NCI-H69 (cell line): ENCODE measurements at regions not wholly inside any gene's neighbourhood (a gene's known extent, or its start where the extent isn't known, plus 50 kb on each side); places are given as distances from the start of the nearest gene placed in this dataset.
A peak's percentile ranks its signal among the peaks of the same experiment; 100 is the strongest.
"Not testable (repeated sequence)": the region's sequence is repeated elsewhere in the genome, so short reads cannot be mapped to it uniquely, and the experiment has no call there.

Experiments used
- DNase-seq: peaks from one replicate; lab custom pipeline; 2025; lab: John Stamatoyannopoulos, UW

DNA sequence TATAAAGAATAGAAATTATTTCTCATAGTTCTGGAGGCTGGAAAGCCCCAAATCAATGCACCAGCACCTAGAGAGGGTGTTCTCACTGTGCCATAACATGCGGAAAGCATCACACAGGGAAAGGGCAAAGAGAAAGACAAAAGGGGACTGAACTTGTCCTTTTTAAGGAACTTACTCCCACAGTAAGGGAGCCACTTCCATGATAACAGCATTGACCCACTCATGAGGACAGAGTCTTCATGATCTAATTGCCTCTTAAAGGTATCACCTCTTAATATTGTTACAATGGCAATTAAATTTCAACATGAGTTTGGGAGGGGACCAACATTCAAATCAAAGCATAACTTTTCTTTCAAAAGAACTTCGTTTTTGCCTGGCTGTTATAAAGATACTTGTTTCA, 582.2 kb upstream of the ARID1B start:
- DNase-seq = no peak

DNA sequence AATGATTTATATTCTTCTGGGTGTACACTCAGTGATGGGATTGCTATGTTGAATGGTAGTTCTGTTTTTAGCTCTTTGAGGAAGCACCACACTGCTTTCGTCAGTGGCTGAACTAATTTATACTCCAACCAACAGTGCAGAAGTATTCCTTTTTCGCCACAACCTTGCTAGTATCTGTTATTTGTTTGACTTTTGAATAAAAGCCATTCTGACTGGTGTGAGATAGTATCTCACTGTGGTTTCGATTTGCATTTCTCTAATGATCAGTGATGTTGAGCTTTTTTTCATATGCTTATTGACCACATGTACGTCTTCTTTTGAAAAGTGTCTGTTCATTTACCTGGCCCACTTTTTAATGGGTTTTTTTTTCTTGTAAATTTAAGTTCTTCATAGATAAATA, 583.8 kb upstream of the ARID1B start:
- DNase-seq = no peak

DNA sequence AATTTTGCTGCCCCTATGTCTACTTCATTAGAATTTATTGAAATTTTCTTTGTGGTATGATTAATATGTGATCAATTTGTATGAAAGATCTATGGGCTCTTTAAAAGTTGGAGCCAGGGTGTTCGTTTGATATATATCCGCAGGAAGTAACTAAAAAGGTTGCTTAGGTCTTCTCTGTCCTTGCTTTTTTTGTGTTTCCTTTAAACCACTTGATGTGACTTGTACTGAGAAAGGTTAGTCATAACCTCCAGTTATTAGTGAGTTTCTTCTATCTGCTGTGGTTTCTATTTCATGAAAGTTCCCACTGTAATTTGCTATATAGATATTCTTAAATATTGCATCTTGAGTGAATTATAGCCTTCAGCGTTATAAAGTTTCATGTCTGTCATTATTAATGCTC, 585.3 kb upstream of the ARID1B start:
- DNase-seq = no peak

DNA sequence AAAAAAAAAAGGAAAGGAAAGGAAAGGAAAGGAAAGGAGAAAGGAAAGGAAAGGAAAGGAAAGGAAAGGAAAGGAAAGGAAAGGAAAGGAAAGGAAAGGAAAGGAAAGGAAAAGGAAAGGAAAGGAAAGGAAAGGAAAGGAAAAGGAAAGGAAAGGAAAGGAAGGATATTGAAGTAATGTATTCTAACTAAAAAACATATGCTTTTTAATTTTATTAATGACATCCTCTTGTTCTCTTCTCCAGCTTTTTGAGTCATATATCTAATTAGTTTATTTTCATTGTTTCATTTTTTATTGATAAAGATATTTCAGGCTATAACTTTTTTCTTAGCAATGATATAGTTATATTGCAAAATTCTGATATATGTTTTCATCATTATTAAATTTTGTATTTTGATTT, 585.8 kb upstream of the ARID1B start:
- DNase-seq = not testable (repeated sequence)

DNA sequence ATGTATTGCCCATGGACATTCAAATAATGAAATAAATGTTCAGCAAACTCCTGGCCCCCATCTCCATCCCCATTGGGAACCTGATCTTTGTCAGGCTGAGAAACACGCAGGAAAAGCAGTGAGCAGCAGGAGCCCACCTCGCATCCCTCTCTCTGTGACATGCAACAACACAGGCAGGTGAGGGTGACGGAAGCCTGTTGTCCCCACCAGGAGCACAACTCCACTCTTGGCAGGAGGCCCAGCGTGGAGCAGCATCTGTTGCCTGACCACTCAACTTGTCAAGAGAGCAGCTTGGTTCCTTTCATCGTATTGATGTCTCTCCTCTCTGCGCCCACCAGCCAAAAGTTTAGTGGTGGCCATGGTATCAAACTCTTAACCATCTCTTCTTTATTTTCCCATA, 586.9 kb upstream of the ARID1B start:
- peak; percentile 92 for DNase-seq

DNA sequence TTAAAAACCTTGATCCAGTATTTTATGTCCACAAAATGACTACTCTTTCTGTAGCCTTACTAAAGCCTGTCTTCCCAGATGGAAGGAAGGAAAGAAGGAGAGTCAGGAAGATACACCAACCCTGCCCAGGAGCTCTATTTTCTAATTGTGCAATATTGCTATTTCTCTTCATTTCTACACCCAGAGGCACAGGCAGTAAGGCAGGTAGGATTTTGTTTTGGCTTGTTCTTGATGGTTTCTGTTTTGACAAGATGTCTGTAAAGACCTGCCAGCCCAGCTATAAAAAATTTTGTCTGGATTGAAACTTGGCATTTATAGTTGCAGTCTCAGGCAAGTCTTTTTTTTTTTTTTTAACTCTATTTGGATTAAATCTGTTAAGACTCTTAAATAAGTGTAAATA, 587.5 kb upstream of the ARID1B start:
- DNase-seq = peak; percentile 16

DNA sequence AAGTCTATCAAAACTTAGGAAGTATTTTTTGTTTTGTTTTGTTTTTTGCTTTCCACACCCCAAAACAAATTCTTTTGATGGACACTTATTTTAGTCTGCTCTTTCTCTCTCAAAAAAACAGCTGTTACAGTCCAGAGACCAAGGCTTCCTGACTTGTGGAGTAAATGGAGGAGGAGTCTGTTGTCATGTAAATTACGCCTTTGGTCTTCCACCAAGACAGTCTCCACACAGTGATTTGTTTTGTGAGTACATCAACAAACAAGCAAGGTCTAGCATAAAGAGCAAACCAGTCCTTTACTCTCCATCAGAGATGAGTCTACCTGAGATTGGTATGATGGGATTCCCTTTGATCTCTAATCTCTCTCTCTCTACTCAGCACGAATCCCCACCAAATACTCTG, 588.0 kb upstream of the ARID1B start:
- peak; percentile 33 for DNase-seq

DNA sequence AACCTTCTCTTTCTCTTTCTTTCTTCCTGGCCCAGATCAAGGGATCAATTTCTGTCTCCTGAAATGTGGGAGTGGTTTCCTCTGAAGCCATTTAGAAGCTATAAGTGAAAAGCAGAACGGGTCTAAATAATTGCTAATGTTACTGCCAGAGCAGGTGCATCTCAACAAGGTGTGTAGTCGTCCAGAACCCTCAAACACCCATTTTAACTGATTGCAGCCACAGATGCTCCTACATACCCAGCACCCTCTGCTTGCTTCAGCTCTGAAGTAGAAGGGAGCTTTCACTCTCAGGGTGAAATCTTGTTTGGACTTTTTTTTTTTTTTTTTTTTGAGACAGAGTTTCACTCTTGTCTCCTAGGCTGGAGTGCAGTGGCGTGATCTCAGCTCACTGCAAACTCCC, 592.1 kb upstream of the ARID1B start:
- DNase-seq = no peak

DNA sequence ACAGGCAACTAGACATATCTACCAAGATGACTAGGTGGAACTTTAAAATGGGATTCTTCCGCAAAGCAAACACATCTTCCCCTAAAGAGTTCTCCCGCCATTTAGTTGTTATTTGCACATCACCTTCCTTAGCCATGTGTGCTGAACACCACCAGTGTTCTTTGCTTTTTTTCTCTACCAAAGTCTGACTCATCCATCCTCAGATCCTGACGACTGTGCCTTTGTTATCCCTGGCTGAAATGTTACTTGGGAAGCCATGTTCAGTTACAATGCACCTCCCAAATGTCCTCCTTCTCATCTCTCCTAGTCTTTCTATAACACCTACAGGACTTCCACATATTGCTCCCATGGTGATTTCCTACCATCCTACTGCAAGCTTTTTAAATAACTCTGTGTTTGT, 593.5 kb upstream of the ARID1B start:
- peak; percentile 34 for DNase-seq

DNA sequence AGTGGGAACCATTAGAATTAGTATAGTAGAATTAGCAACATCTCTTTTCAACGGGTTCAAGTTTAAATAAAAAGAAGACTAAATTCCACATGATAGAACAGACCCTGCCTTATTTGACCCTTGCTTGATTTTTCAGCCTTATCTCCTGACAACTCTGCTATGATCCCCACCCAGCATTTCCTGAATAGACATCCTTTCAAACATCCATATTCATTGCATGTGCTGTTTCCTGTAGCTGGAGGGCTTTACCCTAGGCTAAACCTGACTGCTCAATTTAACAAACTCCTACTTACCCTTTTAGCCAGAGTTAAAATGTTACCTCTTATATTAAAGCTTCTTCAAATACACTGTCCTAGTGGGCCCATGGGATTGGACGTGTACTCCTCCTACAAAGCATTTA, 594.8 kb upstream of the ARID1B start:
- DNase-seq = peak; percentile 80

DNA sequence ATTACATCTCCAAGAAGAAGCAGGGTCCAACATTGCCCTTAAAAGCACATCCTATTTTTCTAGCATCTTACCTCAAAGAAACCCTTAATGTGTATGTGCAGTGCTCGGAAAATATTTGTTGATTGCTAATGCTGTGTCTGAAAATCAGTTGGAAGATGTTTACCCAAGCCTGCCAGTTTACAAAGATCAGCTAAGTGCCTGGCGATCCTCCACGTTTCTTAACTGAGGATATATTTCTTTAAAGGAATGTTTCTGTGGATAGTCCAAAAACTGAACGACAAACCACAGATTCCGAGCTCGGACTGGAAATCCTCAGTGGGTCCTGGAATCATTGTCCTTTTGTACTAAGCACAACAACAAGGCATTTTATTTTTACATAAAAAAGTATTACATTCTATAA, 595.7 kb upstream of the ARID1B start:
- no peak for DNase-seq

DNA sequence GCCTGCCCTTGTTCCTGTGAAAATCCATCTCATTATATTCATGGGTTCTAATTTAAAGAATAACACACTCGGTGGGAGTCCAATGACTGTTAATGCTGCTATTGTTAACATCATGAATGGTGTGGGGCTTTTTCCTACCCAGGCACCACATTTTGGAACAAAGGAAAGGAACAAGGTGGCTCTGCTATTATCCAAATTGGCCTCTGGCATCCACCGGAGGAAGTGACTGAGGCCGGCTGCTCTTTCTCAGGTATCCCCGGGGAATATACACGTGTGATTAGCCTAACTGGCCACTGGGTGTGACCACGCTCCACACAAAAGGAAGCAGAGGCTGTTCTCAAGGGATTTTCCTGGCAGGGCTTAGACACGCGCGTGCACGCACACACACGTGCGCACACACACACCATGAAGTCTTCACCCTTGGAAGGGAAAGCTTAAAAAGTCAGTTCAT, 601.2 kb upstream of the ARID1B start:
- DNase-seq = peak; percentile 100

DNA sequence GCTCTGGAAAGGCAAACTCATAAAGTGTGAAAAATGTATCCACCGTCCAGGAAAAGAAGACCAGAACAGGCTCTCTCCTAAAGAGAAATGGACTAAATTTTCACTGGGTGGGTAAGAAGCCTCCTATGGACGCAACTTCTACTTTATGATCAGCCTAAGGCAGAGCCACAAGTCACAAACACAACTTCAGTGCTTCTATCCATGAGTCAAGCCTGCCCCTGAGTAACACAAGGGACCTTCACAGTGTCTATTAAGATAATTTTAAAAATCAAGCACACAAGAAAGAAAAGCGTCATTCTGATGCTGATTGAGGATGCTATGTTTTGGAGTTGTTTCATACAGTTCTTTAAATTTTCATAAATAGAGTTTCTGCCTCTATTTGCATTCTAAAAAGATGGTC, 601.7 kb upstream of the ARID1B start:
- DNase-seq = peak; percentile 52

DNA sequence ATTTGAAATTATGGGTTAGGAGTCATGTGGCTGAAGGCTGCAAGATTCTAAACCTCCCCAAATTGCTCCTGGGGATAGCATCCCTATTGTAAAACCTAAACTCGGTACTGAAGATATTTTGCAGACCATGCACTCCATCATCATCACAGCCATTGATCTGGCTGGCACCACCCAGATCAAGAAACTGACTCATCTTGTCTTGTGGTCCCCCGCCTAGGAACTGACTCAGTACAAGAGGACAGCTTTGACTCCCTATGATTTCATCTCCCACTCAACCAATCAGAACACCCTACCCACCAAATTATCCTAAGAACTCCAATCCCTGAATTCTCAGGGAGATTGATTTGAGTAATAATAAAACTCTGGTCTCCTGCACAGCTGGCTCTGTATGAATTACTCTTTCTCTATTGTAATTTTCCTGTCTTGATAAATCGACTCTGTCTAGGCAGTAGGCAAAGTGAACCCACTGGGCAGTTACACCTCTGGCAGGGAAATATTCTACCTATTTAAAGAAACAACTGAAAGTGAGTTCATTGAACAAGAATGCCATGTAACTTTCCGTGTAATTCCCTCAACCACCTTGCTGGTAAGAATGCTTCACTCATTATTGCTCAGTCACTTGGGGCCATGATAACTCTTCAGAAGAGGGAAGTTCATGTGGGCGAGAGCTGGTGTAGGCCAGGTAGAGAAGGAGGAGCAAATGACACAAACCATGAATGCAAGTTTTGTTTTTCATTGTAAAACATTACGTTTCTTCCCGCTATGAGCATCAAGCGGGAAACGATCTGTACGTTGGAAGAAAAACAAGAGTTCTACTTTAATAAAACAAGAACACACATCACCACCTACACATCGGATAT, 602.9 kb upstream of the ARID1B start:
- DNase-seq = no peak

DNA sequence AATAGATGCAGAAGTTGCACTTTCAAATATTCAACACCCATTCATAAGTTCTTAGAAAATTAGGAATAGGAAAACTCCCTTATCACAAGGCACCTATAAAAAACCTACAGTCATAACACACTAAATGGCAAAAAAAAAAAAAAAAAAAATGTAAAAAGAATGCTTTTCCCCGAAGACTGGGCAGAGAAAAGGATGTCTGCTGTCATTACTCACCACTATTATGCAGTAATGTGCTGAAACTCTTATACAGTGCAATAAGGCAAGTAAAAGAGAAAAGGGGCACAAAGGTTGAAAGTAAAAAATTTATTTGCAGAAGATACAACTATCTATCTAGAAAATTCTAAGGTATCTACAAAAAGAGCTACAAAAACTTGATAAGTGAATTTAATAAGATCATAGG, 607.8 kb upstream of the ARID1B start:
- DNase-seq = no peak

DNA sequence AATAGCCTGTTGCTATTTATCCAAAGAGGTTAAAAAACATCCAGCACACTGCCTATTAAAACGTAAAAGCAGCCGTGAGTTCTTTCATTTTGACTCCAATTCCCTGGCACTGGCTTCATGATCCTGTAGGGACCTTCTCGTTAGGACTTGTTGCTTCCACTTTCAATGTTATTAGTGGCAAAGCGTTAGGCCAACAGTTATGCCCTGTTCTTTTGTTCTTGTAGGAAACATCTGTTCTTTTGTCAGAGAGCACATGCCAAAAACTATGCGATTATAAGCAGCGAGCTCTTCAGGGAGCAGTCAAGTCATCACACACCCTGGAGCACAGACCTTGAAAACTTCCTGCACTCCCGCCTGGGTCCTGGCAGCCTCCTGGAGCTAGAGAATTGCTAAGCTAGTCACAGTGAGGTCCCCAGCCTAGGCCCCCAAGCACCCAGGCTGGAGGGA, 609.5 kb upstream of the ARID1B start:
- DNase-seq = peak; percentile 86

DNA sequence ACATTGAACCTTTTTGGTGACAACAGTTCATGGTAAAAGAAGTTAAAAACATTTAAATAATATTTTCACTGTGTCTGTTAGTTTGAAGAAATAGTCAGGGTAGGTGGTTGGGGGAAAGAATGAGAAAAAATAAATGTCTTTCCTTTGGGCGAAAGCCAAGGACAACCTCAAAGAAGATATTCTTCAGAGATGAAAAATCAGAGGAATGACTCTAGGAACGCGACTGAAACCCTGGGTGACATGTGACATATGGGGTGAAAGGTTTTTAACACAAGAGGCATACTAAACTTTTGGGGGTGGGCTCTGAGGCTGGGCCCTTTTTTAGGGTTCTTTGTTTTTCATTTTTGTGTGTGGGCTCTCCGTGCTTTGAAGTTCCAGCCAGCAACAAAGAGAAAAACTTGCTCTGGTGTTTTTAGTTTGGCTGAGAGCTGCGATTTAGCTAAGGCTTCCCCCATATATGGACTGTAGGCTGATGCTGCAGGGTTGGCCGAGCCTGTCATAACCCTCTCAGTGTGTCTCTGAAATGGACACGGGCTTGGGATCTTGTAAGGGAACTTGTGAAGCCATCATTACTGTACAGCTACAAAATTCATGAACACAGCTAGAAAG, 610.1 kb upstream of the ARID1B start:
- DNase-seq = no peak

DNA sequence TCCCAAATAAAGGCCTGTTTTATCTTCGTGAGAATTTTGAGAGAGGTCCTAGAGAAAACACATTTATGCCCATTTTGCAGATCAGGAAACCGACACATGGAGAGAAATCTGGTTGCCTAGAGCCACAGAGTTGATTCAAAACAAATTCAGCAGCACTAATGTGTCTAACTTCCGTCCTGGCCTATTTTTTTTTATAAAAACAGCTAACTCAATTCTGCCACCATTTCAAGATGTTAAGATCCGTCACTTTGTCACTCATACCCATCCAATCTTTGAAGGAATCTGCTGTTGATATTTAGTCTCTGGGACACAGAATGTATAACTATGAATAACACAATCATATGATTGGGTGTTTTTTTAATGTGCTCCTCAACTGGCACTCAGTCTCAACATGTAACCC, 611.1 kb upstream of the ARID1B start:
- DNase-seq = no peak

DNA sequence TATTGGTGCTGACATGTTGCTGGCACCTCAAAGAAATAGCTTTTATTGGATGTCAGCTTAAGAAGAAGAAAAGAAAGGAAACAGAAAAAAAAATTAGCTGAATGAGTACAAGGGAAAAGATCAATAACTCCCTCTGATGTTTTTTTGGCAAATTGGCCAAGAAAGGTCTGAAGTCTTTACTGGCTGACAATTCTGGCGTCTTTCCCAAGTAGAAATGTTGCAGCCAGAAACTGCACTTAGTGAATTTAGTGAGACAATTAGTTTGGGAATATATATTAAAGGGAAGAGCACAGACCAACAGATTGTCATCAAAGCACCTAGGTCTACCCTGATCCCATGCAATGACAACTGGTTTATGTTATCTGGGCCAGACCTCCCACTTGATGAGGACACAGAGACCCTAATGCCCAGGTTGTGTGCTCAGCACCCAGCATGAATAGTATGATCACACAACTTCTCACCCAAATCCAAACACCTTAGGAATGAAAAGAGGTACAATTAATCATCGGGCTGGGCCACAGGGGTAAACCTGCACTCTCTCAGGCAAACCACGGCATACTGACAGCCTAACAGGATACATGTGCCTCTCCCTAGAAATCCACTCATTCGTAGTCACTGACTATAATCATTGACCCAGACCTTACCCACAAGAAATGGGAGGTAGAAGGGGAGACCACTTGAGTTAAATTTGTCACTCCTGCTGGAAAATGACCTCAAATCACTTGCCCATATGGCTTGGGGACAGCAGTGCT, 612.3 kb upstream of the ARID1B start:
- peak; percentile 14 for DNase-seq

DNA sequence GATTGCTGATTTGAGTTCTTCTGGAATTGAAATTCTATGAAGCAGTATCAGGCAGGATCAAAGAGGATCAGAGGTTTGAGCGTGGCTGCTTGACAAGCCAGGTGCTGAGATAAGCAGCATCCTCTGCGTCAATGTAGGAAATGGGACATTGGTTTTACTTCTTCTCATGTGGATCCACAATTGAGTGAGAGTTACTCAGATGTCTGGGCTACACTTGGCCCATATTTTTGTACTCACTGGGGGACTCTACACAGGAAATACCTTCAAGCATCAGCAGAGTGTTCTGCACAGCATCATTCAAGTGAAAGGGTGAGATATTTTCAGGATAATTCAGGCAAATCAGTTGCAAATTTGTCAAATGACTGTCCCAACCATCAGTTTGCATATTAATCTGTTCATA, 613.9 kb upstream of the ARID1B start:
- DNase-seq = no peak

DNA sequence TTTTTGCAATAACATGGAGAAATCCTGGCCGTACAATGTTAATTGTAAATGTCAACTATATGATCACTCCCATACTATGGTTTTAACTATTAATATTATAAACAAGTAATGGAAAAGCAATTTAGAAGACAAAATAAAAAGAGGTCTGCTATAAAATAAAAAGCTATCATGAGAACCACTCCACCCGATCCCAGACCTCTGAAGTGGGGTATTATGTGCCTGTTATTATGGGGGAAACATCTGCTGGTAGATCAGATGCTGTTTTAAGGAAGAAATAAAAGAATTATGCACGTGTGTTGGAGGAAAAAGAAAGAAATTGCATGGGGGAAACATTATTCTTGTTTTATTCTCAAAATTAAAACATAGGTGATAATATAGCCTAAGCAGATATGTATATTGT, 615.7 kb upstream of the ARID1B start:
- no peak for DNase-seq

DNA sequence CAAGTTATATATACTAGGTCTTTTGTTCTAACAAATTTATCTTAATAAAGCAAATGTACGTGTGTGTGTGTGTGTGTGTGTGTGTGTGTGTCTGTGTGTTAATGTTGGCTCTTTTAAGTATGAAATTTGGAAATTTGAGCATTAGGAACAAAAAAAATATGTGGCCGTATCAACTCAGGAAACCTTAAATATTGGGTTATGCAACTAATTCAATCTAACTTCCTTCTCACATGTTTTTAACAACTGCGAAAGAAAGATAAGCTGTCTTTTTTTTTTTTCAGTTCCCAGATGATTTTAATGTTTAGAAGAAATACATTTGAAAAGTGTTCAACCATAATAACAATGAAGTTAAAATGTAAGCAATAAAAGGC, 616.4 kb upstream of the ARID1B start:
- no peak for DNase-seq
